ENCODE measurements at regions not wholly inside any gene's neighbourhood (a gene's known extent, or its start where the extent isn't known, plus 50 kb on each side); places are given as distances from the start of the nearest gene placed in this dataset.

- DNase-seq = no peak
Observed at GRCh38 chr19:31154021-31154420, 195.2 kb downstream of the TSHZ3 start.

GRCh38 chr19:31152906-31153305 lies 196.3 kb downstream of the TSHZ3 start:
- no peak for DNase-seq

GRCh38 chr19:31149441-31149941 lies 199.7 kb downstream of the TSHZ3 start:
- no peak for DNase-seq

GRCh38 chr19:31148671-31149070 lies 200.6 kb downstream of the TSHZ3 start:
- DNase-seq = no peak

GRCh38 chr19:31147234-31147633 lies 202.0 kb downstream of the TSHZ3 start:
- DNase-seq = no peak

GRCh38 chr19:31146546-31147183 lies 202.6 kb downstream of the TSHZ3 start:
- DNase-seq = no peak

- no peak for DNase-seq
Observed at GRCh38 chr19:31146015-31146414, 203.2 kb downstream of the TSHZ3 start.

GRCh38 chr19:31145007-31145406 lies 204.2 kb downstream of the TSHZ3 start:
- DNase-seq = no peak

GRCh38 chr19:31144075-31144870 lies 205.0 kb downstream of the TSHZ3 start:
- DNase-seq = no peak

- DNase-seq = no peak
Observed at GRCh38 chr19:31141301-31141700, 207.9 kb downstream of the TSHZ3 start.

- DNase-seq = no peak
Observed at GRCh38 chr19:31140717-31141116, 208.5 kb downstream of the TSHZ3 start.

- DNase-seq = no peak
Observed at GRCh38 chr19:31139871-31140505, 209.2 kb downstream of the TSHZ3 start.

GRCh38 chr19:31138077-31138476 lies 211.2 kb downstream of the TSHZ3 start:
- no peak for DNase-seq

GRCh38 chr19:31135841-31136240 lies 213.4 kb downstream of the TSHZ3 start:
- DNase-seq = no peak

- no peak for DNase-seq
Observed at GRCh38 chr19:31132753-31133110, 216.5 kb downstream of the TSHZ3 start.

GRCh38 chr19:31128291-31128690 lies 220.9 kb downstream of the TSHZ3 start:
- DNase-seq = no peak

GRCh38 chr19:31127134-31127967 lies 221.9 kb downstream of the TSHZ3 start:
- no peak for DNase-seq

GRCh38 chr19:31126236-31126635 lies 223.0 kb downstream of the TSHZ3 start:
- DNase-seq = no peak

- no peak for DNase-seq
Observed at GRCh38 chr19:31125071-31125470, 224.2 kb downstream of the TSHZ3 start.

- DNase-seq = no peak
Observed at GRCh38 chr19:31121501-31121900, 227.7 kb downstream of the TSHZ3 start.

- DNase-seq = no peak
Observed at GRCh38 chr19:31120952-31121351, 228.3 kb downstream of the TSHZ3 start.

- DNase-seq = no peak
Observed at GRCh38 chr19:31119951-31120690, 229.1 kb downstream of the TSHZ3 start.
